HepG2 (cell line): ENCODE measurements at regions not wholly inside any gene's neighbourhood (a gene's known extent, or its start where the extent isn't known, plus 50 kb on each side); places are given as distances from the start of the nearest gene placed in this dataset.
"Not testable (repeated sequence)": the region's sequence is repeated elsewhere in the genome, so short reads cannot be mapped to it uniquely, and the experiment has no call there.

Experiments
- ATAC-seq: fragments of 200-7000 bp; cut with Tn5 transposase; 3 replicates; pipeline ENCODE4 v1.9.1; 2020; ENCODE audit warnings: mild to moderate bottlenecking, moderate library complexity
- BruUV-seq: library from RNA; stranded (reverse); fragments of 400-500 nt; replicated peaks from 2 replicates; lab custom pipeline; 2021; lab: Mats Ljungman, UMichigan
- CTCF ChIA-PET: fragments of 300-600 bp; formaldehyde crosslinking; extraction: SDS; loops from one replicate; lab custom pipeline; 2021; ENCODE audit warnings: low total read pairs, inconsistent platforms, low intra/inter-chr PET ratio; lab: Yijun Ruan, JAX
- POLR2A ChIA-PET: fragments of 350-600 bp; sonication (Branson Sonifier 250); formaldehyde crosslinking; loops from one replicate; lab custom pipeline; 2020; ENCODE audit warnings: antibody characterized with exemption, inconsistent platforms; lab: Yijun Ruan, JAX
- DNase-seq: peaks from one replicate; pipeline ENCODE4 v3.0.0-alpha.2; 2015; ENCODE audit warnings: low spot score
- FAIRE-seq: peaks from 3 replicates; lab custom pipeline; 2011; peaks lifted over from hg19 to GRCh38; lab: Jason Lieb, UNC
- H2AFZ ChIP-seq: one replicate; pipeline ENCODE4 v1.6.1; 2011; ENCODE audit warnings: low read length, inconsistent platforms
- H3K27ac ChIP-seq: fragments of 300-600 bp; 3 replicates; pipeline ENCODE4 v1.8.0; 2011; ENCODE audit warnings: mixed run types, mild to moderate bottlenecking, mixed read lengths, low read length, inconsistent platforms; ENCODE audit not compliant: insufficient read depth; ENCODE audit errors: extremely low read length
- H3K27me3 ChIP-seq, 2 experiments: fragments of 200-600 bp in 1 of 2; 2 replicates in 1 of 2; 3 replicates in 1 of 2; pipeline versions ENCODE4 v1.6.0 to v1.8.0; 2011; ENCODE audit warnings: low read length in 2 of 2, mild to moderate bottlenecking in 2 of 2, moderate library complexity in 2 of 2, inconsistent platforms in 1 of 2; ENCODE audit not compliant: insufficient read depth in 2 of 2, control insufficient read depth in 1 of 2
- H3K36me3 ChIP-seq, 2 experiments: fragments of 200-600 bp in 1 of 2; replicated peaks in 1 of 2; 2 replicates in 1 of 2; 3 replicates in 1 of 2; pipeline versions ENCODE4 v1.5.1 to v1.8.0; 2011; ENCODE audit warnings: low read length in 2 of 2, inconsistent platforms in 1 of 2; ENCODE audit not compliant: insufficient read depth in 2 of 2, control insufficient read depth in 1 of 2
- H3K4me1 ChIP-seq: 2 replicates; pipeline ENCODE4 v1.5.1; 2012; ENCODE audit warnings: low read length, inconsistent platforms; ENCODE audit not compliant: insufficient read depth
- H3K4me2 ChIP-seq: 2 replicates; pipeline ENCODE4 v1.6.0; 2011; ENCODE audit warnings: low read depth, low read length, inconsistent platforms
- H3K4me3 ChIP-seq, 3 experiments: fragments of 200-600 bp in 1 of 3; sonication (generic), shearing (Covaris generic) in 1 of 3; replicated peaks in 1 of 3; 2 replicates each; pipeline ENCODE4 v1.5.1; 2011 to 2016; ENCODE audit warnings: low read length in 3 of 3, inconsistent platforms in 2 of 3, low read depth in 2 of 3, mild to moderate bottlenecking in 2 of 3, control low read depth in 1 of 3, mixed read lengths in 1 of 3; ENCODE audit not compliant: insufficient read depth in 1 of 3
- H3K79me2 ChIP-seq: one replicate; pipeline ENCODE4 v1.6.1; 2011; ENCODE audit warnings: low read length, inconsistent platforms; ENCODE audit not compliant: insufficient read depth
- H3K9ac ChIP-seq: 2 replicates; pipeline ENCODE4 v1.6.0; 2011; ENCODE audit warnings: mild to moderate bottlenecking, low read depth, low read length, inconsistent platforms; ENCODE audit not compliant: insufficient read depth
- H3K9me3 ChIP-seq: 2 replicates; pipeline ENCODE4 v1.5.1; 2012; ENCODE audit warnings: mild to moderate bottlenecking, low read length
- H4K20me1 ChIP-seq: 2 replicates; pipeline ENCODE4 v1.6.0; 2011; ENCODE audit warnings: inconsistent platforms, mild to moderate bottlenecking, low read length, moderate library complexity; ENCODE audit not compliant: insufficient read depth
- EEA1 ChIP-seq: sonication (generic); formaldehyde crosslinking; IDR thresholded peaks from 2 replicates; pipeline ENCODE4 v1.5.1; 2020; ENCODE audit warnings: mild to moderate bottlenecking, missing genetic modification reagents, borderline replicate concordance
- ZNF432 ChIP-seq: sonication (generic); formaldehyde crosslinking; IDR thresholded peaks from 2 replicates; pipeline ENCODE4 v1.5.0; 2020; ENCODE audit warnings: missing genetic modification reagents, mild to moderate bottlenecking, borderline replicate concordance
- WGBS: methylation state at CpG from one replicate; pipeline ENCODE4 v1.1.6; 2017; ENCODE audit warnings: low lambda C conversion rate; 5-methylcytosine and 5-hydroxymethylcytosine counted together
- in situ Hi-C: cut with HindIII; loops from 2 replicates; pipeline ENCODE4 v1.10.0; 2017; ENCODE audit warnings: low pct_unique_long_range_greater_than_20kb; ENCODE audit not compliant: extremely low pct_ligation_motif_present
- intact Hi-C: fragments of 100-400 bp; cut with micrococcal nuclease; formaldehyde crosslinking; loops from one replicate; pipeline ENCODE4 v1.10.0; 2022; ENCODE audit not compliant: unreplicated experiment
- TF ChIP-seq, protein P1 (sequence below): sonication (generic); formaldehyde crosslinking; IDR thresholded peaks from 2 replicates; pipeline ENCODE4 v1.8.0; 2022; ENCODE audit warnings: missing genetic modification reagents, mild to moderate bottlenecking, moderate library complexity, borderline replicate concordance

DNA sequence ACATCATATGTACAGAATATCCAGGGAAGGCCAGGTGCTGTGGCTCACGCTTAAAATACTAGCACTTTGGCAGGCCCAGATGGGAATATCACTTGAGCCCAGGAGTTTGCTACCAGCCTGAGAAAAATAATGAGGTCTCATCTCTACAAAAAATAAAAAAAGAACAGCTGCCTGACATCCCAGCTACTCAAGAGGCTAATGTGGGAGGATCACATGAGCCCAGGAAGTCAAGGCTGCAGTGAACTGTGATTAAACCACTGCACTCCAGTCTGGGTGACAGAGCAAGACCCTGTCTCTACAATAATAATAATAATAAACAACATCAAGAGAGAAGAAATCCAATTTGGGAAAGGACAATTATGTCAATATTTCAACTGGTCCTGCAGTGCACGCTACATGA lies 1433.9 kb downstream of the CDY2B start (continued):
- TF ChIP-seq, protein P1, sequence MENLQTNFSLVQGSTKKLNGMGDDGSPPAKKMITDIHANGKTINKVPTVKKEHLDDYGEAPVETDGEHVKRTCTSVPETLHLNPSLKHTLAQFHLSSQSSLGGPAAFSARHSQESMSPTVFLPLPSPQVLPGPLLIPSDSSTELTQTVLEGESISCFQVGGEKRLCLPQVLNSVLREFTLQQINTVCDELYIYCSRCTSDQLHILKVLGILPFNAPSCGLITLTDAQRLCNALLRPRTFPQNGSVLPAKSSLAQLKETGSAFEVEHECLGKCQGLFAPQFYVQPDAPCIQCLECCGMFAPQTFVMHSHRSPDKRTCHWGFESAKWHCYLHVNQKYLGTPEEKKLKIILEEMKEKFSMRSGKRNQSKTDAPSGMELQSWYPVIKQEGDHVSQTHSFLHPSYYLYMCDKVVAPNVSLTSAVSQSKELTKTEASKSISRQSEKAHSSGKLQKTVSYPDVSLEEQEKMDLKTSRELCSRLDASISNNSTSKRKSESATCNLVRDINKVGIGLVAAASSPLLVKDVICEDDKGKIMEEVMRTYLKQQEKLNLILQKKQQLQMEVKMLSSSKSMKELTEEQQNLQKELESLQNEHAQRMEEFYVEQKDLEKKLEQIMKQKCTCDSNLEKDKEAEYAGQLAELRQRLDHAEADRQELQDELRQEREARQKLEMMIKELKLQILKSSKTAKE: no peak
- TF ChIP-seq EEA1: no peak
- no peak for TF ChIP-seq ZNF432

DNA sequence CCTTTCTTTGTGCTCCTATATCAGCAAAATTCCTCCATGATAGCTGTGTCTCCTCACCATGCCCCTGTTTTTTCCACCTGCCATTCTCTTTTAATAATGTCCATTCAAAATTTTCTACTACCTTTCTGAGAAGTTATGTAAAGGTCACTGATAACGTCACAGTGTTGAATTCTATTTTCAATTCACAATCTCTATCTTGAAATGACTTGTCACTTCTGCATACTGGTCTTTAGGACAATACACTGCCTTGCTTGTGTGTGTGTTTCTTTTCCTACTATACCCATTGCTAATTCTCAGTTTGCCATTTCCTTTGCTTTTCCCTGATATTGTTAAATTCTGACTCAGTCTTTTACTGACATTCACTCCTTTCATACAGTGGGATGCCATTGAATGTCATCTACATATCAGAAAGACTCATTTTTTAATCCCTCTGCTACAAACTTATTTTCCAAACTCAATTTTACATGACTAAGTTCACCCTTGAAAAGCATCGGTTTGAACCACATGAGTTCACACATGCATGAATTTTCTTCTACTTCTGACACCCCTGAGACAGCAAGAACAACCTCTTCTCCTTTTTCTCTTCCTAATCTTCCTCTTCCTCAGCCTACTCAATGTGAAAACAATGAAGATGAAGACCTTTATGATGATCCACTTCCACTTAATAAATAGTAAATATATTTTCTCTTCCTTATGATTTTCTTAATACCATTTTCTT lies 1470.7 kb downstream of the CDY2B start:
- DNase-seq, H3K79me2 ChIP-seq, H3K4me3 ChIP-seq, intact Hi-C loops, H3K36me3 ChIP-seq, CTCF ChIA-PET, H3K27me3 ChIP-seq, FAIRE-seq, H3K4me1 ChIP-seq, BruUV-seq, H2AFZ ChIP-seq, H3K4me2 ChIP-seq, H3K9ac ChIP-seq, ATAC-seq, H3K27ac ChIP-seq, in situ Hi-C loops, H3K9me3 ChIP-seq, H4K20me1 ChIP-seq, POLR2A ChIA-PET: not testable (repeated sequence)
- no CpG with 5 or more reads among the region's 2 CpGs for WGBS

DNA sequence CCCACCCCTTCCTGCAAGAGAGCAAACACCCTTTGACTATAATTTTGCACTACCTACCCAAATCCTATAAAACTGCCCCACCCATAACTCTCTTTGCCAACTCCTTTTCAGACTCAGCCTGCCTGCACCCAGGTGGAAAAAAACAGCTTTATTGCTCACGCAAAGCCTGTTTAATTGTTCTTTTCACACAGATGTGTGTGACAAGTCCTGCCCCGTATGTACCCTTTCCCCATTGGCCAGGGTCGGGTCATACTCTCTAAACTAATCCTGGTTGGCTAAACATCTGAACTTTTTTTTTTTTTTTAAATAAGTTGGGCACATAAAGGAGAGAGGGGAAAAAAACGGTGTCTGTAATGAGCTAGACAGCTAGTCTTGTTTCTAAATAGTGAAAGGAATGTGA lies 1500.6 kb downstream of the CDY2B start:
- DNase-seq, H3K9ac ChIP-seq, FAIRE-seq, ATAC-seq, H3K4me3 ChIP-seq, H3K27me3 ChIP-seq, BruUV-seq, H3K9me3 ChIP-seq, H3K4me2 ChIP-seq, intact Hi-C loops, H3K4me1 ChIP-seq, H2AFZ ChIP-seq, H3K27ac ChIP-seq, H3K36me3 ChIP-seq, H4K20me1 ChIP-seq, in situ Hi-C loops, H3K79me2 ChIP-seq, POLR2A ChIA-PET, CTCF ChIA-PET: not testable (repeated sequence)
- no CpG with 5 or more reads among the region's 4 CpGs for WGBS

DNA sequence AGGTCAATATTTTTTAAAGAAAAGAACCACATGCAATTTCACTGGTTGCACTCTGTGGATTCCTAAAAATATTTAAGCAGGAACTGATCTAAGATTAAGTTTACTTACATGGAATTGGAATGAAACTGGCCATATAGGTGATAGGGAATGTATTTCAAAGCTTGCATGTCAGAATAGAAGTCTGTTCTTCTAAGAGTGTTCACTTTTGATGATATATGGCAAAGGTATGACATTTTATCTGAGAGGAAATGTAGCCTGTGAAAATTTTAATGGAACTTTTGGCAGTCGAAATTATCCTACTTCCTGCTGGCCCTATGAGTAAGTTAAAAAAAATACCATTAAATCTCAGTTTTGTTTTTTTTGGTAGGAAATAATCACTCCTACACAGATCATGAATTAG lies 1538.4 kb downstream of the CDY2B start:
- H3K9me3 ChIP-seq, POLR2A ChIA-PET, in situ Hi-C loops, CTCF ChIA-PET, H3K9ac ChIP-seq, H3K27me3 ChIP-seq, H4K20me1 ChIP-seq, H3K79me2 ChIP-seq, H3K4me3 ChIP-seq, intact Hi-C loops, FAIRE-seq, H3K27ac ChIP-seq, DNase-seq, H3K36me3 ChIP-seq, H3K4me2 ChIP-seq, H2AFZ ChIP-seq, BruUV-seq, H3K4me1 ChIP-seq, ATAC-seq: not testable (repeated sequence)
- no CpG with 5 or more reads among the region's 1 CpG for WGBS
